ENCODE measurements at regions not wholly inside any gene's neighbourhood (a gene's known extent, or its start where the extent isn't known, plus 50 kb on each side); places are given as distances from the start of the nearest gene placed in this dataset.

GRCh38 chr2:22737144-22737543, 647.8 kb upstream of the KLHL29 start:
- no peak for TF ChIP-seq ZNF274 (IDR thresholded peaks at IDR 0.05; ENCODE audit: low read depth, low read length)
- no peak for TF ChIP-seq YY1 (IDR thresholded peaks at IDR 0.05; ENCODE audit: insufficient read depth, insufficient read length)
